Peyer's patch (tissue), 4 donors: ENCODE measurements at regions not wholly inside any gene's neighbourhood (a gene's known extent, or its start where the extent isn't known, plus 50 kb on each side); places are given as distances from the start of the nearest gene placed in this dataset.
"Not testable (repeated sequence)": the region's sequence is repeated elsewhere in the genome, so short reads cannot be mapped to it uniquely, and the experiment has no call there.

ENCODE experiments used
- DNase-seq, 3 donors: peaks; one replicate each; pipeline ENCODE4 v3.0.0-alpha.2; 2017 to 2019
- H3K27ac ChIP-seq, 4 donors: fragments of 200-600 bp; sonication (generic); one replicate each; pipeline ENCODE4 v1.5.1; 2016 to 2019
- H3K27me3 ChIP-seq, 2 donors: fragments of 200-600 bp; sonication (generic); one replicate each; pipeline ENCODE4 v1.5.1; 2019
- H3K36me3 ChIP-seq, 3 donors: fragments of 200-600 bp; sonication (generic); one replicate each; pipeline ENCODE4 v1.5.1; 2016 to 2019
- H3K4me1 ChIP-seq, 4 donors: fragments of 200-600 bp; sonication (generic); one replicate each; pipeline ENCODE4 v1.5.1; 2016 to 2019
- H3K4me3 ChIP-seq, 4 donors: fragments of 200-600 bp; sonication (generic); 1 replicate in 3 of 4; 2 replicates in 1 of 4; pipeline ENCODE4 v1.5.1; 2016 to 2019; ENCODE audit warnings: mild to moderate bottlenecking in 1 of 4
- H3K9me3 ChIP-seq, 4 donors: fragments of 200-600 bp; sonication (generic); one replicate each; pipeline ENCODE4 v1.5.1; 2016 to 2019; ENCODE audit warnings: mild to moderate bottlenecking in 1 of 4
- POLR2A ChIP-seq, 2 donors: fragments of 450-650 bp; IDR thresholded peaks; one replicate each; pipeline ENCODE4 v1.5.1; 2017; ENCODE audit warnings: antibody characterized with exemption in 2 of 2, mild to moderate bottlenecking in 2 of 2, moderate library complexity in 2 of 2
- TF ChIP-seq, protein P1 (sequence below), 6 experiments: fragments of 450-650 bp in 4 of 6; fragments of 200-600 bp in 2 of 6; sonication (generic) in 1 of 6; IDR thresholded peaks; one replicate each; pipeline ENCODE4 v1.5.1; 2017 to 2019; ENCODE audit warnings: antibody characterized with exemption in 6 of 6, mild to moderate bottlenecking in 3 of 6, moderate library complexity in 1 of 6

DNA sequence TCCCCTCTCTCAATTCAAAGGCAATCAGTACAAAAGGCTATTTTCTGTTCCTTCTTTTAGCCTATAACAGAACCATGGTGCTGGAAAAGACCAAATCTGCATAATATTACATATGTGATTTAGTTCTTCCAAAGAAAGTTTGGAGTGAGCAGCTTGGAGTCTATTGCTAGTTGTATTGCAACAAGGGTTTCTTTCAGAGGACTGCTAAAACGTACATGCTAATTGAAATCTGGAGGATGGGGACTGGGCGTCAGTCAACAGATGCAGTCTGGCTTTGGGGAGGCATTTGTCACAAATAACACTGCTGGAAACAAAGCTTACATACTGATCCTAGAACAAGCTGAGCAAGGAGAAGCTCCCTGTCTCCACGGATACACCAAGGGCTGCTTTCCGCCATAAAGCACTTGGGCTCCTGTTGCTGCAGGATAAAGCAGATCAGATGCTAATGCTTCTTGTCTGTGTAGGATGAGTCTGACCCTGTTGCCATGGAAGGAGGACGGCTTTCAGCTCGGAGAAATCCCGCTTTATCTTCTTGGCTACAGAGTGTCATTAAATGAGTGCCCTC is 883.5 kb downstream of the SORCS1 start:
- no peak for DNase-seq
- no peaks in the 10 kb centered on the region for H3K27me3 ChIP-seq

DNA sequence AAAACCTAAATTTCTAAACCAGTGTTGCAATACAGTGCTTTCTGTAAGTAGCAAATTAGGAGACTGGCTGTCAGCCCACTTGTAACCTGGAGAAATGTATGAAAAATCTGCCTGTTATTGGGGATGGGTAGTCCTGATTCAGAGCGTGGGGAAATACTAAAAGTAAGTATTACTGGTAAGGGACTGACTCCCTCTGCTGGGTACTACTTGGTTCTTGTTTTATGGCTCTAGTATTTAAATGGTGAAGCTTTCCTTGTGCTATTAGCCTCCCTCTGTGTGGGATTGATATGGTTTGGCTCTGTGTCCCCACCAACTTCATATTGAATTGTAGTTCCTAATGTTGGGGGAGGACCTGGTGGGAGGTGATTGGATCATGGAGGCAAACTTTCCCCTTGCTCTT is 886.1 kb downstream of the SORCS1 start:
- no peak for TF ChIP-seq POLR2A (IDR thresholded peaks at IDR 0.05)
- TF ChIP-seq, protein P1, sequence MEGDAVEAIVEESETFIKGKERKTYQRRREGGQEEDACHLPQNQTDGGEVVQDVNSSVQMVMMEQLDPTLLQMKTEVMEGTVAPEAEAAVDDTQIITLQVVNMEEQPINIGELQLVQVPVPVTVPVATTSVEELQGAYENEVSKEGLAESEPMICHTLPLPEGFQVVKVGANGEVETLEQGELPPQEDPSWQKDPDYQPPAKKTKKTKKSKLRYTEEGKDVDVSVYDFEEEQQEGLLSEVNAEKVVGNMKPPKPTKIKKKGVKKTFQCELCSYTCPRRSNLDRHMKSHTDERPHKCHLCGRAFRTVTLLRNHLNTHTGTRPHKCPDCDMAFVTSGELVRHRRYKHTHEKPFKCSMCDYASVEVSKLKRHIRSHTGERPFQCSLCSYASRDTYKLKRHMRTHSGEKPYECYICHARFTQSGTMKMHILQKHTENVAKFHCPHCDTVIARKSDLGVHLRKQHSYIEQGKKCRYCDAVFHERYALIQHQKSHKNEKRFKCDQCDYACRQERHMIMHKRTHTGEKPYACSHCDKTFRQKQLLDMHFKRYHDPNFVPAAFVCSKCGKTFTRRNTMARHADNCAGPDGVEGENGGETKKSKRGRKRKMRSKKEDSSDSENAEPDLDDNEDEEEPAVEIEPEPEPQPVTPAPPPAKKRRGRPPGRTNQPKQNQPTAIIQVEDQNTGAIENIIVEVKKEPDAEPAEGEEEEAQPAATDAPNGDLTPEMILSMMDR (IDR thresholded peaks at IDR 0.05): no peak
- Histone ChIP-seq H3K4me3 (no peak overlapping the region), H3K4me1 (no peaks in the 10 kb centered on the region), H3K27ac (no peak overlapping the region), H3K36me3 (no peaks in the 10 kb centered on the region), H3K27me3 (no peaks in the 10 kb centered on the region), H3K9me3 (peaks cover 0 to 3% (median 0%) of the 10 kb centered on the region in 4 donors)
- DNase-seq: no peak

More for the DNA sequence above, 883.5 kb downstream of the SORCS1 start:
- Histone ChIP-seq H3K9me3 (peaks cover 0 to 3% (median 0%) of the 10 kb centered on the region in 4 donors), H3K36me3 (no peaks in the 10 kb centered on the region), H3K27ac (no peak overlapping the region), H3K4me3 (no peak overlapping the region), H3K4me1 (no peaks in the 10 kb centered on the region)
- TF ChIP-seq POLR2A (IDR thresholded peaks at IDR 0.05): no peak

DNA sequence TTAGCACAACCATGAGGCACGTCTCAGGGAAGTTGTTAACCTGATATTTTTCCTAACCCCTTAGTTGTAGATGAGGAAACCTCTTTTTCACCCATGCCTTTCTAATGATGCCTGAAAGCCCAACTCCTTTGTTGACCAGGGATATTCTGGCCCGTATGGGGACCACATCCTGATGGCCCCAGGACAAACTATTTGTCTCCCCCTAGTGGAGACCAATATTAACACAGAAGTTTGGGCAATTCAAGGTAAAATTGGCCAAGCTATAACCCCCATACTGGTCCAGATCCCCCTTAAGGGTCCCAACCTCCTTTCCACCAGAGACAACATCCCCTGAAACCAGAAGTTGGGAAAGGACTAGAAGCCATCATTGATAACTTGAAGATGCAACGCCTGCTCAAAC is 893.3 kb downstream of the SORCS1 start:
- no peak for DNase-seq
- Histone ChIP-seq H3K9me3 (no peaks in the 10 kb centered on the region), H3K36me3 (no peaks in the 10 kb centered on the region), H3K27ac (no peak overlapping the region), H3K27me3 (no peaks in the 10 kb centered on the region), H3K4me3 (no peak overlapping the region), H3K4me1 (no peaks in the 10 kb centered on the region)
- TF ChIP-seq, protein P1 (IDR thresholded peaks at IDR 0.05): no peak
- no peak for TF ChIP-seq POLR2A (IDR thresholded peaks at IDR 0.05)

DNA sequence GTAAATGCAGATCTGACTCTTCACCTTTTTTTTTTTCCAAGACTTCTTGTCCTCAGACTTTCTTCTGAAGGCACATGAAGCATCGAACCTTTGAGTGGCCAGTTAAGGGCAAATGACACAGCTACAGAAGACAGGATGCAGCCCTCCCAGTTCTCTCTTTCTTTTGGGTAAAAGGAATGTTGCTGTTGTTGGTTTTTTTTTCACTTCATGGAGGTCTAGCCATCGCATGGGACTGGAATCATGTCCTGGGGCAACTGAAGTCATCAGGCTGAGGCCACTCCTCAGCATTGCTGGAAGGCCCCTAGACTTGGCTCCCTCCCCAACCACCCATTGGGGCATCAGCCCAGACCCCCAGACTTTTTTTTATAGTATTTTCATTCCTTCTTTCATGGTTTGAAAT is 896.5 kb downstream of the SORCS1 start:
- H3K4me1 ChIP-seq: no peaks in the 10 kb centered on the region
- H3K27ac ChIP-seq: no peak overlapping the region
- TF ChIP-seq POLR2A (IDR thresholded peaks at IDR 0.05): no peak
- TF ChIP-seq, protein P1 (IDR thresholded peaks at IDR 0.05): no peak
- no peak overlapping the region for H3K4me3 ChIP-seq
- H3K36me3 ChIP-seq: no peaks in the 10 kb centered on the region
- no peaks in the 10 kb centered on the region for H3K27me3 ChIP-seq
- no peak for DNase-seq
- no peaks in the 10 kb centered on the region for H3K9me3 ChIP-seq

DNA sequence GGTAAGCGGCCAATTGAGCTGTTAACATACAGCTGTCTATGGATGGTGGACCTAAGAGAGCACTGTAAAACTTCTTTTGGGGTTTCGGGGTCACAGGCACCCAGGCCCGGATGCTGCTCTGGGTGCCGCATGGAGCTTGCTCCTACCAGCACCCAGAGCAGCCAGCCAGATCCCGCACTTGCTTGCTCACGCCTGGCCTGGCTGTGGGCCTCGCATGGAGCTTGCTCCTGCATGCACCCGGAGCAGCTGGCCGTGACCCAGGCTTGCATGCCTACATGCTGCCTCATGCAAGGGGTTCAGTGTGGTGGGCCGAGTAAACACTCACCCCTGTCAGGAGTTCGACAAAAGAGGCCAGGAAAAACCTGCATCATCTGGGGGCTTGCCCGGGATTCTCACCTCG is 896.9 kb downstream of the SORCS1 start:
- Histone ChIP-seq H3K36me3 (no peaks in the 10 kb centered on the region), H3K9me3 (no peaks in the 10 kb centered on the region), H3K4me3 (no peak overlapping the region), H3K27me3 (no peaks in the 10 kb centered on the region), H3K4me1 (no peaks in the 10 kb centered on the region), H3K27ac (no peak overlapping the region)
- no peak for DNase-seq
- TF ChIP-seq POLR2A (IDR thresholded peaks at IDR 0.05): no peak
- TF ChIP-seq, protein P1 (IDR thresholded peaks at IDR 0.05): no peak

DNA sequence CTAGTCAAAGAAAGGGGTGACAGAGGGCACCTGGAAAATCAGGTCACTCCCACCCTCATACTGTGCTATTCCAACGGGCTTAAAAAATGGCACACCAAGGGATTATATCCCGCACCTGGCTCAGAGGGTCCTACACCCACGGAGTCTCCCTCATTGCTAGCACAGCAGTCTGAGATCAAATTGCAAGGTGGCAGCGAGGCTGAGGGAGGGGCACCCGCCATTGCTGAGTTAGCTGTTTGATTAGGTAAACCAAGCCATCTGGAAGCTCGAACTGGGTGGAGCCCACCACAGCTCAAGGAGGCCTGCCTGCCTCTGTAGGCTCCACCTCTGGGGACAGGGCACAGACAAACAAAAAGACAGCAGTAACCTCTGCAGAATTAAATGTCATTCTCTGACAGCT is 907.1 kb downstream of the SORCS1 start:
- not testable (repeated sequence) for H3K9me3 ChIP-seq, DNase-seq, H3K4me3 ChIP-seq, H3K27me3 ChIP-seq, H3K36me3 ChIP-seq, H3K4me1 ChIP-seq, H3K27ac ChIP-seq

DNA sequence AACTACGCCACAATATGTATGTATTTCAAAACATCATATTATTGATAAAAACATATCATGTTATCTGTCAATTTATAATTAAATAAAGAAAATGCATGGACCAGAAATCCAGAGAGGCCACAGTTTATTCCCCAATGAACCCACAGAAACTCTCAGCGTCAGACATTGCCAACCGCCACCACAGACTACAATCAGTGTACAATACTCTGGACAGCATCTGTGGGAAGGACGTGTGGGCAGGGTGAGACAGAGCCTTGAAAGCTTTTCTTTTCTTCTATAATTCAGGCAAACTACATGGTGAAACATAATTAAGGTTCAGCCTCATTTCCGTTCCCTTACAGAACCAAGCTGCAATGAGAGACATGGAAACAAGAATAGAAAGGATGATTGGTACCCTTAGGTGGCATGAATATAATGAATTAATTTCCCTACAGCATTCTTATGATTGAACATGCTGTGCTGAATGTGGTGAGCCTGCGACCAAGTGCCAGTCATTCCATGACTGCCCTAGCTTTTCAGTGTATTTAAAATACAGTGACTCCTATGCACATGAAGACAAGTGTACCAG is 909.3 kb downstream of the SORCS1 start:
- DNase-seq: no peak
- Histone ChIP-seq H3K36me3 (no peaks in the 10 kb centered on the region), H3K27ac (no peak overlapping the region), H3K27me3 (no peaks in the 10 kb centered on the region), H3K4me1 (no peaks in the 10 kb centered on the region), H3K4me3 (no peak overlapping the region), H3K9me3 (no peaks in the 10 kb centered on the region)
- TF ChIP-seq, protein P1 (IDR thresholded peaks at IDR 0.05): no peak
- TF ChIP-seq POLR2A (IDR thresholded peaks at IDR 0.05): no peak
